ENCODE measurements at regions not wholly inside any gene's neighbourhood (a gene's known extent, or its start where the extent isn't known, plus 50 kb on each side); places are given as distances from the start of the nearest gene placed in this dataset.

GRCh38 chr2:155178921-155179320 is 480.4 kb downstream of the KCNJ3 start:
- H3K27ac ChIP-seq (ENCODE audit: low read depth in 2 of 2, low read length in 1 of 2) = no peak overlapping the region
- no peaks in the 10 kb centered on the region for H3K27me3 ChIP-seq (ENCODE audit: insufficient read depth)
- no peaks in the 10 kb centered on the region for H3K4me1 ChIP-seq (ENCODE audit: control insufficient read depth in 1 of 2, insufficient read depth in 2 of 2, low read depth in 1 of 2, low read length in 1 of 2)
- H3K4me2 ChIP-seq = no peak overlapping the region
- no peak for DNase-seq
- WGBS (ENCODE audit: low lambda C conversion rate) = 9% methylated on average over 3 of the region's 3 CpGs
- H4K20me1 ChIP-seq (ENCODE audit: insufficient read depth) = no peaks in the 10 kb centered on the region
- no peak overlapping the region for H3K9ac ChIP-seq
- no peaks in the 10 kb centered on the region for H3K79me2 ChIP-seq (ENCODE audit: insufficient read depth)
- no peaks in the 10 kb centered on the region for H3K9me3 ChIP-seq
- ChIA-PET CTCF (no interaction called here), POLR2A (no interaction called here)
- no peaks in the 10 kb centered on the region for H3F3A ChIP-seq (replicated peaks; ENCODE audit: insufficient read depth)
- TF ChIP-seq RCOR1 (IDR thresholded peaks at IDR 0.05; ENCODE audit: low read length) (no peak), ELF1 (IDR thresholded peaks at IDR 0.05) (no peak), USF2 (IDR thresholded peaks at IDR 0.05; ENCODE audit: borderline replicate concordance, low read depth, low read length) (no peak), CHD2 (IDR thresholded peaks at IDR 0.05; ENCODE audit: low read length, partially characterized antibody) (no peak), GATA2 (CRISPR knock-in tag; IDR thresholded peaks at IDR 0.05) (no peak), FOXM1 (IDR thresholded peaks at IDR 0.05; ENCODE audit: low read depth) (no peak), SIN3A (IDR thresholded peaks at IDR 0.05; ENCODE audit: borderline replicate concordance, low read depth, low read length) (no peak), POLR2AphosphoS5 (IDR thresholded peaks at IDR 0.05; ENCODE audit: low read depth, low read length) (no peak), FOSL2 (IDR thresholded peaks at IDR 0.05; ENCODE audit: borderline replicate concordance, low read depth) (no peak)
- no peaks in the 10 kb centered on the region for H3K36me3 ChIP-seq (replicated peaks in 1 of 2; ENCODE audit: control insufficient read depth in 1 of 2, insufficient read depth in 2 of 2, low read length in 1 of 2)
- H3K4me3 ChIP-seq (ENCODE audit: low read depth in 2 of 2, low read length in 1 of 2) = no peak overlapping the region
- no peaks in the 10 kb centered on the region for H3K9me2 ChIP-seq
- H2AFZ ChIP-seq (ENCODE audit: low read depth) = no peak overlapping the region

- no peaks in the 10 kb centered on the region for H3F3A ChIP-seq (replicated peaks; ENCODE audit: insufficient read depth)
- H3K9ac ChIP-seq = no peak overlapping the region
- H3K9me2 ChIP-seq = no peaks in the 10 kb centered on the region
- H3K4me3 ChIP-seq (ENCODE audit: low read depth in 2 of 2, low read length in 1 of 2) = no peak overlapping the region
- H4K20me1 ChIP-seq (ENCODE audit: insufficient read depth) = no peaks in the 10 kb centered on the region
- ChIA-PET CTCF (no interaction called here), POLR2A (interaction anchor here (0.6 kb wide), 1 partner anchor 12 kb away, joined by 3 read pairs; no protein-coding TSS in a partner anchor)
- H3K4me1 ChIP-seq (ENCODE audit: control insufficient read depth in 1 of 2, insufficient read depth in 2 of 2, low read depth in 1 of 2, low read length in 1 of 2) = no peaks in the 10 kb centered on the region
- no peaks in the 10 kb centered on the region for H3K79me2 ChIP-seq (ENCODE audit: insufficient read depth)
- no peak for DNase-seq
- H3K36me3 ChIP-seq (replicated peaks in 1 of 2; ENCODE audit: control insufficient read depth in 1 of 2, insufficient read depth in 2 of 2, low read length in 1 of 2) = no peaks in the 10 kb centered on the region
- H3K27ac ChIP-seq (ENCODE audit: low read depth in 2 of 2, low read length in 1 of 2) = no peak overlapping the region
- H3K9me3 ChIP-seq = no peaks in the 10 kb centered on the region
- H3K4me2 ChIP-seq = no peak overlapping the region
- TF ChIP-seq FOXJ3 (CRISPR knock-in tag; IDR thresholded peaks at IDR 0.05) (no peak), IRF3 (IDR thresholded peaks at IDR 0.05; ENCODE audit: low read depth, low read length) (no peak), TEAD4 (IDR thresholded peaks at IDR 0.05; ENCODE audit: borderline replicate concordance, insufficient read depth) (no peak), ELF1 (IDR thresholded peaks at IDR 0.05) (no peak), RXRA (IDR thresholded peaks at IDR 0.05; ENCODE audit: borderline replicate concordance, low read depth) (no peak), EZH2phosphoT487 (IDR thresholded peaks at IDR 0.05; ENCODE audit: borderline replicate concordance, low read depth) (no peak), FOSL2 (IDR thresholded peaks at IDR 0.05; ENCODE audit: borderline replicate concordance, low read depth) (no peak), FOXM1 (IDR thresholded peaks at IDR 0.05; ENCODE audit: low read depth) (no peak), MXI1 (IDR thresholded peaks at IDR 0.05; ENCODE audit: low read depth, low read length) (no peak), NFIC (IDR thresholded peaks at IDR 0.05; ENCODE audit: borderline replicate concordance) (no peak), MEF2A (IDR thresholded peaks at IDR 0.05; ENCODE audit: borderline replicate concordance, low read depth) (no peak), POLR2AphosphoS5 (IDR thresholded peaks at IDR 0.05; ENCODE audit: low read depth, low read length) (no peak), RCOR1 (IDR thresholded peaks at IDR 0.05; ENCODE audit: low read length) (no peak), MAX (IDR thresholded peaks at IDR 0.05; ENCODE audit: low read depth) (no peak), TCF12 (IDR thresholded peaks at IDR 0.05) (no peak), USF1 (IDR thresholded peaks at IDR 0.05; ENCODE audit: borderline replicate concordance, low read depth) (no peak)
- no peaks in the 10 kb centered on the region for H3K27me3 ChIP-seq (ENCODE audit: insufficient read depth)
- WGBS (ENCODE audit: low lambda C conversion rate) = 24% methylated on average over 1 of the region's 1 CpG
- H2AFZ ChIP-seq (ENCODE audit: low read depth) = no peak overlapping the region
Measured at GRCh38 chr2:155176345-155176744, 477.9 kb downstream of the KCNJ3 start.
